WTC11 (cell line): ENCODE measurements at regions not wholly inside any gene's neighbourhood (a gene's known extent, or its start where the extent isn't known, plus 50 kb on each side); places are given as distances from the start of the nearest gene placed in this dataset.

Experiments
- ATAC-seq: fragments of 200-7000 bp; cut with Tn5 transposase; 2 replicates; pipeline ENCODE4 v1.10.0; 2021; ENCODE audit warnings: mild to moderate bottlenecking, moderate library complexity
- CTCF ChIA-PET: fragments of 300-600 bp; sonication (Branson Sonifier 250); formaldehyde crosslinking; loops from one replicate; lab custom pipeline; 2021; ENCODE audit warnings: antibody characterized with exemption; lab: Charles Lee
- POLR2A ChIA-PET: fragments of 350-600 bp; sonication (Branson Sonifier 250); formaldehyde crosslinking; loops from one replicate; lab custom pipeline; 2021; ENCODE audit warnings: antibody characterized with exemption; lab: Charles Lee
- DNase-seq: peaks from one replicate; pipeline ENCODE4 v3.0.0; 2021; ENCODE audit warnings: low spot score
- H3K27ac Mint-ChIP-seq: 2 replicates; pipeline ENCODE4 v1.8.0; 2021; ENCODE audit warnings: mixed read lengths
- H3K27me3 Mint-ChIP-seq: 2 replicates; pipeline ENCODE4 v1.8.0; 2021; ENCODE audit warnings: low read depth, mild to moderate bottlenecking, moderate library complexity, mixed read lengths
- H3K36me3 Mint-ChIP-seq: 2 replicates; pipeline ENCODE4 v1.8.0; 2021; ENCODE audit warnings: mixed read lengths
- H3K4me1 Mint-ChIP-seq: 2 replicates; pipeline ENCODE4 v1.8.0; 2022; ENCODE audit warnings: mixed read lengths
- H3K4me3 Mint-ChIP-seq: 2 replicates; pipeline ENCODE4 v1.8.0; 2021; ENCODE audit warnings: mild to moderate bottlenecking, moderate library complexity, mixed read lengths
- H3K9me3 Mint-ChIP-seq: 2 replicates; pipeline ENCODE4 v1.8.0; 2021; ENCODE audit warnings: mixed read lengths
- AFF4 ChIP-seq: sonication (generic); formaldehyde crosslinking; IDR thresholded peaks from 2 replicates; pipeline ENCODE4 v1.8.1; 2023; ENCODE audit warnings: mild to moderate bottlenecking, missing genetic modification reagents, borderline replicate concordance
- AR ChIP-seq: fragments of 250-450 bp; sonication (Bioruptor Pico); IDR thresholded peaks from 2 replicates; pipeline ENCODE4 v1.9.0; 2021; ENCODE audit warnings: mild to moderate bottlenecking
- ATF6 ChIP-seq: sonication (generic); formaldehyde crosslinking; IDR thresholded peaks from 2 replicates; pipeline ENCODE4 v1.8.1; 2023; ENCODE audit warnings: mild to moderate bottlenecking, missing genetic modification reagents
- CTCF ChIP-seq: fragments of 200-600 bp; IDR thresholded peaks from 2 replicates; pipeline ENCODE4 v1.8.0; 2022; ENCODE audit warnings: antibody characterized with exemption
- ELF4 ChIP-seq: sonication (generic); formaldehyde crosslinking; IDR thresholded peaks from 2 replicates; pipeline ENCODE4 v1.8.1; 2022; ENCODE audit warnings: low read depth, mild to moderate bottlenecking, moderate library complexity, missing genetic modification reagents
- FOXJ3 ChIP-seq: sonication (generic); formaldehyde crosslinking; IDR thresholded peaks from 2 replicates; pipeline ENCODE4 v1.9.0; 2021; ENCODE audit warnings: missing genetic modification reagents, mild to moderate bottlenecking, borderline replicate concordance
- JAZF1 ChIP-seq: fragments of 250-450 bp; sonication (Bioruptor Pico); IDR thresholded peaks from 2 replicates; pipeline ENCODE4 v1.9.0; 2021; ENCODE audit warnings: moderate library complexity, mild to moderate bottlenecking, inconsistent platforms
- MAX ChIP-seq: sonication (generic); formaldehyde crosslinking; IDR thresholded peaks from 2 replicates; pipeline ENCODE4 v1.8.0; 2022; ENCODE audit warnings: mild to moderate bottlenecking, missing genetic modification reagents
- MYBL2 ChIP-seq: sonication (generic); formaldehyde crosslinking; IDR thresholded peaks from 2 replicates; pipeline ENCODE4 v1.8.1; 2023; ENCODE audit warnings: mild to moderate bottlenecking, moderate library complexity, missing genetic modification reagents
- NFYB ChIP-seq: sonication (generic); formaldehyde crosslinking; conservative IDR thresholded peaks from 2 replicates; pipeline ENCODE4 v1.8.0; 2022; ENCODE audit warnings: low read depth, missing genetic modification reagents
- NR1H2 ChIP-seq: sonication (generic); formaldehyde crosslinking; IDR thresholded peaks from 2 replicates; pipeline ENCODE4 v1.9.0; 2021; ENCODE audit warnings: mild to moderate bottlenecking, moderate library complexity, missing genetic modification reagents
- NR2C2 ChIP-seq: sonication (generic); formaldehyde crosslinking; IDR thresholded peaks from 2 replicates; pipeline ENCODE4 v1.8.0; 2022; ENCODE audit warnings: mild to moderate bottlenecking, missing genetic modification reagents
- NR3C1 ChIP-seq: sonication (generic); formaldehyde crosslinking; conservative IDR thresholded peaks from 2 replicates; pipeline ENCODE4 v1.8.1; 2023; ENCODE audit warnings: low read depth, mild to moderate bottlenecking, missing genetic modification reagents
- PRDM15 ChIP-seq: sonication (generic); formaldehyde crosslinking; IDR thresholded peaks from 2 replicates; pipeline ENCODE4 v1.8.0; 2022; ENCODE audit warnings: missing genetic modification reagents
- PREB ChIP-seq: sonication (generic); formaldehyde crosslinking; IDR thresholded peaks from 2 replicates; pipeline ENCODE4 v1.8.1; 2022; ENCODE audit warnings: mild to moderate bottlenecking, missing genetic modification reagents, moderate library complexity, borderline replicate concordance
- SMAD3 ChIP-seq: sonication (generic); formaldehyde crosslinking; IDR thresholded peaks from 2 replicates; pipeline ENCODE4 v1.8.0; 2022; ENCODE audit warnings: missing genetic modification reagents, mild to moderate bottlenecking, borderline replicate concordance
- ZNF263 ChIP-seq: sonication (generic); formaldehyde crosslinking; IDR thresholded peaks from 2 replicates; pipeline ENCODE4 v1.8.1; 2022; ENCODE audit warnings: low read depth, mild to moderate bottlenecking, moderate library complexity, missing genetic modification reagents
- ZNF416 ChIP-seq: fragments of 250-450 bp; sonication (Bioruptor Pico); IDR thresholded peaks from 2 replicates; pipeline ENCODE4 v1.9.0; 2021; ENCODE audit warnings: mild to moderate bottlenecking, inconsistent platforms
- ZNF423 ChIP-seq: fragments of 250-450 bp; sonication (Bioruptor Pico); IDR thresholded peaks from 2 replicates; pipeline ENCODE4 v2.1.2; 2022; ENCODE audit warnings: mild to moderate bottlenecking, moderate library complexity

- TF ChIP-seq FOXJ3 (CRISPR knock-in tag): no peak
Measured at GRCh38 chr6:169339025-169339424, 85.4 kb upstream of the THBS2 start (continued).

GRCh38 chr6:169337886-169338445, 84.3 kb upstream of the THBS2 start:
- TF ChIP-seq NR2C2 (CRISPR knock-in tag): no peak
- no peak for TF ChIP-seq MYBL2 (CRISPR knock-in tag)
- no peak for TF ChIP-seq PREB
- TF ChIP-seq ZNF423 (CRISPR knock-in tag): no peak
- TF ChIP-seq ELF4 (CRISPR knock-in tag): no peak
- TF ChIP-seq JAZF1: no peak
- TF ChIP-seq AR (CRISPR knock-in tag): no peak
- no peak for TF ChIP-seq MAX (CRISPR knock-in tag)
- no peak for TF ChIP-seq NFYB (CRISPR knock-in tag)
- no peak for TF ChIP-seq CTCF
- no peak for TF ChIP-seq ATF6 (CRISPR knock-in tag)
- TF ChIP-seq SMAD3 (CRISPR knock-in tag): no peak
- no peak for TF ChIP-seq NR1H2 (CRISPR knock-in tag)
- TF ChIP-seq AFF4 (CRISPR knock-in tag): no peak
- TF ChIP-seq NR3C1 (CRISPR knock-in tag): no peak
- TF ChIP-seq ZNF416 (CRISPR knock-in tag): no peak
- no peak for TF ChIP-seq PRDM15 (CRISPR knock-in tag)
- no peak for TF ChIP-seq ZNF263 (CRISPR knock-in tag)
- ChIA-PET POLR2A (no interaction called here), CTCF (no interaction called here)
- no peaks in the 10 kb centered on the region; the same call in 1 of the 2 replicates for H3K9me3 Mint-ChIP-seq
- ATAC-seq (no peak), DNase-seq (no peak)
- peaks cover 20% of the 10 kb centered on the region for H3K4me1 Mint-ChIP-seq
- no peak overlapping the region for H3K27ac Mint-ChIP-seq
- no peak overlapping the region for H3K4me3 Mint-ChIP-seq
- H3K27me3 Mint-ChIP-seq: peaks cover 7% of the 10 kb centered on the region
- no peaks in the 10 kb centered on the region for H3K36me3 Mint-ChIP-seq
